ENCODE measurements at regions not wholly inside any gene's neighbourhood (a gene's known extent, or its start where the extent isn't known, plus 50 kb on each side); places are given as distances from the start of the nearest gene placed in this dataset.

GRCh38 chr2:12835733-12836132 lies 119.0 kb downstream of the TRIB2 start (continued):
- TF ChIP-seq MEIS1 (CRISPR knock-in tag; IDR thresholded peaks at IDR 0.05; ENCODE audit: borderline replicate concordance) (no peak), POLR2AphosphoS5 (IDR thresholded peaks at IDR 0.05; ENCODE audit: low read depth, low read length) (no peak), ZNF136 (CRISPR knock-in tag; IDR thresholded peaks at IDR 0.05; ENCODE audit: low read depth) (no peak), ZIK1 (CRISPR knock-in tag; IDR thresholded peaks at IDR 0.05; ENCODE audit: borderline replicate concordance, low read depth) (no peak), ZNF879 (CRISPR knock-in tag; IDR thresholded peaks at IDR 0.05) (no peak), ZNF775 (CRISPR knock-in tag; IDR thresholded peaks at IDR 0.05; ENCODE audit: borderline replicate concordance) (no peak), ETV6 (CRISPR knock-in tag; conservative IDR thresholded peaks at IDR 0.05) (no peak)
- TF ChIP-seq, protein P1, sequence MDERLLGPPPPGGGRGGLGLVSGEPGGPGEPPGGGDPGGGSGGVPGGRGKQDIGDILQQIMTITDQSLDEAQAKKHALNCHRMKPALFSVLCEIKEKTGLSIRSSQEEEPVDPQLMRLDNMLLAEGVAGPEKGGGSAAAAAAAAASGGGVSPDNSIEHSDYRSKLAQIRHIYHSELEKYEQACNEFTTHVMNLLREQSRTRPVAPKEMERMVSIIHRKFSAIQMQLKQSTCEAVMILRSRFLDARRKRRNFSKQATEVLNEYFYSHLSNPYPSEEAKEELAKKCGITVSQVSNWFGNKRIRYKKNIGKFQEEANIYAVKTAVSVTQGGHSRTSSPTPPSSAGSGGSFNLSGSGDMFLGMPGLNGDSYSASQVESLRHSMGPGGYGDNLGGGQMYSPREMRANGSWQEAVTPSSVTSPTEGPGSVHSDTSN (CRISPR knock-in tag; IDR thresholded peaks at IDR 0.05) = no peak
- TF ChIP-seq, protein P2, sequence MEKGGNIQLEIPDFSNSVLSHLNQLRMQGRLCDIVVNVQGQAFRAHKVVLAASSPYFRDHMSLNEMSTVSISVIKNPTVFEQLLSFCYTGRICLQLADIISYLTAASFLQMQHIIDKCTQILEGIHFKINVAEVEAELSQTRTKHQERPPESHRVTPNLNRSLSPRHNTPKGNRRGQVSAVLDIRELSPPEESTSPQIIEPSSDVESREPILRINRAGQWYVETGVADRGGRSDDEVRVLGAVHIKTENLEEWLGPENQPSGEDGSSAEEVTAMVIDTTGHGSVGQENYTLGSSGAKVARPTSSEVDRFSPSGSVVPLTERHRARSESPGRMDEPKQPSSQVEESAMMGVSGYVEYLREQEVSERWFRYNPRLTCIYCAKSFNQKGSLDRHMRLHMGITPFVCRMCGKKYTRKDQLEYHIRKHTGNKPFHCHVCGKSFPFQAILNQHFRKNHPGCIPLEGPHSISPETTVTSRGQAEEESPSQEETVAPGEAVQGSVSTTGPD (CRISPR knock-in tag; IDR thresholded peaks at IDR 0.05) = no peak
- TF ChIP-seq, protein P3, sequence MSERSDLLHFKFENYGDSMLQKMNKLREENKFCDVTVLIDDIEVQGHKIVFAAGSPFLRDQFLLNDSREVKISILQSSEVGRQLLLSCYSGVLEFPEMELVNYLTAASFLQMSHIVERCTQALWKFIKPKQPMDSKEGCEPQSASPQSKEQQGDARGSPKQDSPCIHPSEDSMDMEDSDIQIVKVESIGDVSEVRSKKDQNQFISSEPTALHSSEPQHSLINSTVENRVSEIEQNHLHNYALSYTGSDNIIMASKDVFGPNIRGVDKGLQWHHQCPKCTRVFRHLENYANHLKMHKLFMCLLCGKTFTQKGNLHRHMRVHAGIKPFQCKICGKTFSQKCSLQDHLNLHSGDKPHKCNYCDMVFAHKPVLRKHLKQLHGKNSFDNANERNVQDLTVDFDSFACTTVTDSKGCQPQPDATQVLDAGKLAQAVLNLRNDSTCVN (CRISPR knock-in tag; IDR thresholded peaks at IDR 0.05; ENCODE audit: borderline replicate concordance) = no peak

DNA sequence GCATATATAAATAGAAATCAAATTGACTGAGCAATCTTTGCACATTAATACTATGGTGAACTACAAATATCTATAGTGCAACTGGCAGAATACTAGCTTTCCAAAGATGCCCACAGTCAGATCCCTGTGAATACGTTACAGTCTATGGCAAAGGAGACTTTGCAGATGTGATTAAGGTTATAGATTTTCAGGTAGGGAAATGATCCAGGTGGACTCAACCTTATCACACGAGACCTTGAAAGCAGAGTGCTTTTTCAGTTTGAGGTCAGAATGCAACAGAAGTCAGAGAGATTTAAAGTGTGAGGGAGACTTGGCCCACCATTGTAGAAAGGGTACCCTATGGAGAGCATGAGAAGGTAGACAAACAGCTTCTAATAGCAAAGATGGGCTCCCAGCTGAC lies 122.6 kb downstream of the TRIB2 start:
- no peak overlapping the region for H3K4me3 ChIP-seq (replicated peaks in 1 of 3; ENCODE audit: insufficient read depth in 1 of 3, low read depth in 2 of 3, low read length in 3 of 3)
- no peaks in the 10 kb centered on the region for H3K27me3 ChIP-seq (ENCODE audit: control insufficient read depth in 1 of 2, insufficient read depth in 2 of 2, low read length in 2 of 2)
- WGBS (ENCODE audit: low lambda C conversion rate) = 5% methylated on average over 2 of the region's 2 CpGs
- no peak overlapping the region for H2AFZ ChIP-seq (ENCODE audit: low read length)
- no peak overlapping the region for H3K4me2 ChIP-seq (ENCODE audit: low read depth, low read length)
- peaks cover 13% of the 10 kb centered on the region for H3K9me3 ChIP-seq (ENCODE audit: low read length)
- H3K36me3 ChIP-seq (replicated peaks in 1 of 2; ENCODE audit: control insufficient read depth in 1 of 2, insufficient read depth in 2 of 2, low read length in 2 of 2) = no peaks in the 10 kb centered on the region
- intact Hi-C loops (cut with micrococcal nuclease; ENCODE audit: unreplicated experiment) = no loop called here
- ChIA-PET CTCF (ENCODE audit: low intra/inter-chr PET ratio, low total read pairs) (no interaction called here), POLR2A (no interaction called here)
- H3K9ac ChIP-seq (ENCODE audit: insufficient read depth, low read depth, low read length) = no peak overlapping the region
- no TSS peak for BruUV-seq (replicated peaks)
- in situ Hi-C loops (cut with HindIII; ENCODE audit: extremely low pct_ligation_motif_present, low pct_unique_long_range_greater_than_20kb) = no loop called here
- FAIRE-seq = no peak
- no peak for ATAC-seq
- no peak for DNase-seq (ENCODE audit: low spot score)
- no peaks in the 10 kb centered on the region for H3K4me1 ChIP-seq (ENCODE audit: insufficient read depth, low read length)
- no peak overlapping the region for H3K27ac ChIP-seq (ENCODE audit: extremely low read length, insufficient read depth, low read length)
- no peaks in the 10 kb centered on the region for H3K79me2 ChIP-seq (ENCODE audit: insufficient read depth, low read length)
- H4K20me1 ChIP-seq (ENCODE audit: insufficient read depth, low read length) = no peaks in the 10 kb centered on the region
- no peak for TF ChIP-seq HES4 (CRISPR knock-in tag; IDR thresholded peaks at IDR 0.05; ENCODE audit: borderline replicate concordance)
- TF ChIP-seq U2AF2 (IDR thresholded peaks at IDR 0.05; ENCODE audit: low read depth, low read length) = no peak
- TF ChIP-seq, protein P4, sequence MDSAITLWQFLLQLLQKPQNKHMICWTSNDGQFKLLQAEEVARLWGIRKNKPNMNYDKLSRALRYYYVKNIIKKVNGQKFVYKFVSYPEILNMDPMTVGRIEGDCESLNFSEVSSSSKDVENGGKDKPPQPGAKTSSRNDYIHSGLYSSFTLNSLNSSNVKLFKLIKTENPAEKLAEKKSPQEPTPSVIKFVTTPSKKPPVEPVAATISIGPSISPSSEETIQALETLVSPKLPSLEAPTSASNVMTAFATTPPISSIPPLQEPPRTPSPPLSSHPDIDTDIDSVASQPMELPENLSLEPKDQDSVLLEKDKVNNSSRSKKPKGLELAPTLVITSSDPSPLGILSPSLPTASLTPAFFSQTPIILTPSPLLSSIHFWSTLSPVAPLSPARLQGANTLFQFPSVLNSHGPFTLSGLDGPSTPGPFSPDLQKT (CRISPR knock-in tag; IDR thresholded peaks at IDR 0.05; ENCODE audit: borderline replicate concordance) = no peak
- no peak for TF ChIP-seq ZNF747 (CRISPR knock-in tag; IDR thresholded peaks at IDR 0.05; ENCODE audit: borderline replicate concordance)
- no peak for TF ChIP-seq CBX1 (IDR thresholded peaks at IDR 0.05; ENCODE audit: low read depth)
- TF ChIP-seq, protein P5, sequence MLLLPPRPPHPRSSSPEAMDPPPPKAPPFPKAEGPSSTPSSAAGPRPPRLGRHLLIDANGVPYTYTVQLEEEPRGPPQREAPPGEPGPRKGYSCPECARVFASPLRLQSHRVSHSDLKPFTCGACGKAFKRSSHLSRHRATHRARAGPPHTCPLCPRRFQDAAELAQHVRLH (CRISPR knock-in tag; IDR thresholded peaks at IDR 0.05; ENCODE audit: borderline replicate concordance, low read depth) = no peak
- no peak for TF ChIP-seq SIN3A (IDR thresholded peaks at IDR 0.05; ENCODE audit: borderline replicate concordance, low read depth, low read length)
- no peak for TF ChIP-seq MLLT10 (CRISPR knock-in tag; IDR thresholded peaks at IDR 0.05)
- TF ChIP-seq ZNF501 (CRISPR knock-in tag; IDR thresholded peaks at IDR 0.05) = no peak

Measured in HepG2 (cell line).